Kidney epithelial cell (primary cell): ENCODE measurements at regions not wholly inside any gene's neighbourhood (a gene's known extent, or its start where the extent isn't known, plus 50 kb on each side); places are given as distances from the start of the nearest gene placed in this dataset.

Experiments used
- DNase-seq: peaks from one replicate; pipeline ENCODE4 v3.0.0-alpha.2; 2010; ENCODE audit warnings: low read depth
- H3K27me3 ChIP-seq: 2 replicates; pipeline ENCODE4 v1.6.0; 2011; ENCODE audit warnings: low read length; ENCODE audit not compliant: control insufficient read depth, insufficient read depth
- H3K36me3 ChIP-seq: 2 replicates; pipeline ENCODE4 v1.5.1; 2011; ENCODE audit warnings: low read length; ENCODE audit not compliant: control insufficient read depth, insufficient read depth
- H3K4me3 ChIP-seq: 2 replicates; pipeline ENCODE4 v1.5.1; 2011; ENCODE audit warnings: low read depth, mild to moderate bottlenecking, control low read depth, low read length
- TF ChIP-seq, protein P1 (sequence below): IDR thresholded peaks from 2 replicates; pipeline ENCODE4 v1.5.1; 2011; ENCODE audit warnings: mild to moderate bottlenecking, moderate library complexity, low read length, control low read depth, inconsistent platforms; ENCODE audit not compliant: insufficient read depth, poor library complexity, severe bottlenecking

DNA sequence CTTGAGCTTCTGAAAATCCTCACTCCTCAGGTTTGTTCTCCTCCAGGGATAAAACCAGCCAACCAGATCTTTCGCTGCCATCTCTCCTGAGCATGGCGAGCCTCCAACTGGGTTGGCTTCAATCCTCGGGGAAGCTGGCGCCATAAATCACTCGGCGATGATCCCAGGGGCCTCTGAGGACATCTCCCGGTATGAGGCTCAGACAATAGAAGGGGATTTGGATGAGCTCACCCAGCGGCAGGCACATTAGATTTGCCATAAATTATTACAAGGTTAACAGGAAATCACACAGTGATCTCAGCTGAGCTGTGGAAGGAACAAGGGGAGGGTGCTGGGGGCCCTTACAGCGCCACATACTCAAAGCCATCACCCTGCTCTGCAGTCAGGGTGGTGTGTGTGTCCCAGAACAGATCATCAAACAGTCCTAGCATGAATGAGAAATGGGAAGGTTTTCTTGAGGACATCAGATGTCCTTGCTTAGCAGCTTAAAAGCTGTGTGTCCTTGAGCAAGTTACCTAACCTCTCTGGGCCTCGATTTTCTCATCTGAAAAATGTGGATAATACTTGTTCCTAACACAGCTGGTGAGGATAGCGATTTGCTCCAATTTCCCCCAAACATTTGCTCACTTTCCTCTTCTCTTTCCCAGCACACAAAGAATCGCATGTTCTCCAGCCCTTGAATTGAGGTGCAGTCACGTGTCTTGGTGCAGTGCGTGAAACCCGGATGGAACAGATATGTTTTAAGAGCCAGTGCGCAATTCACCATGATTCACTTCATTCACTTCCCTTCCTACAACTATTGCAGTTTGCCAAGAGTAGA lies 142.8 kb downstream of the SCARB1 start:
- no peak overlapping the region for H3K4me3 ChIP-seq
- TF ChIP-seq, protein P1, sequence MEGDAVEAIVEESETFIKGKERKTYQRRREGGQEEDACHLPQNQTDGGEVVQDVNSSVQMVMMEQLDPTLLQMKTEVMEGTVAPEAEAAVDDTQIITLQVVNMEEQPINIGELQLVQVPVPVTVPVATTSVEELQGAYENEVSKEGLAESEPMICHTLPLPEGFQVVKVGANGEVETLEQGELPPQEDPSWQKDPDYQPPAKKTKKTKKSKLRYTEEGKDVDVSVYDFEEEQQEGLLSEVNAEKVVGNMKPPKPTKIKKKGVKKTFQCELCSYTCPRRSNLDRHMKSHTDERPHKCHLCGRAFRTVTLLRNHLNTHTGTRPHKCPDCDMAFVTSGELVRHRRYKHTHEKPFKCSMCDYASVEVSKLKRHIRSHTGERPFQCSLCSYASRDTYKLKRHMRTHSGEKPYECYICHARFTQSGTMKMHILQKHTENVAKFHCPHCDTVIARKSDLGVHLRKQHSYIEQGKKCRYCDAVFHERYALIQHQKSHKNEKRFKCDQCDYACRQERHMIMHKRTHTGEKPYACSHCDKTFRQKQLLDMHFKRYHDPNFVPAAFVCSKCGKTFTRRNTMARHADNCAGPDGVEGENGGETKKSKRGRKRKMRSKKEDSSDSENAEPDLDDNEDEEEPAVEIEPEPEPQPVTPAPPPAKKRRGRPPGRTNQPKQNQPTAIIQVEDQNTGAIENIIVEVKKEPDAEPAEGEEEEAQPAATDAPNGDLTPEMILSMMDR: no peak
- peak; percentile 80 for DNase-seq

DNA sequence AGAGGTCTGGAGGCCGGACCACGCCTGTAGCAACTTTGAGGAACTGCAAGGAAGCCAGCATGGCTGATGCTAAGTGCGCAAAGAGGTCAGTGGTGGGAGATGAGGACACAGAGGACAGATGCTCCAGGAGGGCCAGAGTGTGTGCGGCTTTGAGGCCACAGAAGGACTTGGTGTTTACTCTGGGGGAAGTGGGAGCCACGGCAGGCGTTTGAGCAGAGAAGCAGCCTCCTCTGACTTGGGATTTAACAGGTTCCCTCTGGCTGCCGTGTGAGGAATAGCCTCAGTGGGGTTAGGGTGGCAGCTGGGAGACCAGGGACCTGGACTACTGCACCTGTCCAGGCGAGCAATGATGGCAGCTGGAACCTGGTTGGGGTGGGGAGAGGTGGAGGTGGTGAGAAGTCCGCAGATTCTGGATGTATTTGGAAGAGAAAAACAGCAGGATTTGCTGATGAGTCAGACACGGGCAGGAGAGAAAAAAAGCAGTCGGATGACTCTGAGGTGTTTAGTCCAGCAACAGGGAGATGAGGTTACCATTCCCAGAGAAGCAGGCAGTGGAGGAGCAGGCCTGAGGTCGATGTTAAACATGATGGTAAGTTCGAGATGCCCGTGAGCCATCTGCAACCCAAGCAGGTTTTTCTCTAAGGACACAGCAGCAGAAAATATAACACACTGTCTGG lies 143.5 kb downstream of the SCARB1 start:
- no peaks in the 10 kb centered on the region for H3K36me3 ChIP-seq
- TF ChIP-seq, protein P1: peak; percentile 69
- DNase-seq: peak; percentile 86
- H3K4me3 ChIP-seq: no peak overlapping the region
- no peaks in the 10 kb centered on the region for H3K27me3 ChIP-seq

More for the DNA sequence above, 142.8 kb downstream of the SCARB1 start:
- Histone ChIP-seq H3K36me3 (no peaks in the 10 kb centered on the region), H3K27me3 (no peaks in the 10 kb centered on the region)

DNA sequence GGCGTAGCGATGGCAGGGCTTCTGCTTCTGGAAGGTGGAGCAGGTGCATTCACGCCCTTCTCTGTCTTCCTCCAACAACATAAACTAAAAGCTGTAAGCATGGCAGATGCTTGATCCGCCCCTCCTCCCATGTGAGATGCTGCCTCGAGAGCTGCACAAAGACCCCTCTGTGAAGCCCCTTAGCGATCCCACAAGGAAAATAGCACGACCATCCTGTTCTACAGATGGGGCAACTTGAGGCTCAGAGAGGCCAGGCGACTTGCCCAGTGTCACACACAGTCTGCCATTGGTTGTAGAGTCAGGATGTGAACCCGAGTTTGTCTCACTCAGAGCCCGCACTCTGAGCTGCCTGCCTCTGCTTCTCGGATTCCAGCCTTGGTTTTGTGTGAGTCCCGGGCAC lies 144.4 kb downstream of the SCARB1 start:
- no peaks in the 10 kb centered on the region for H3K27me3 ChIP-seq
- H3K36me3 ChIP-seq: no peaks in the 10 kb centered on the region
- H3K4me3 ChIP-seq: no peak overlapping the region
- TF ChIP-seq, protein P1: no peak
- no peak for DNase-seq

DNA sequence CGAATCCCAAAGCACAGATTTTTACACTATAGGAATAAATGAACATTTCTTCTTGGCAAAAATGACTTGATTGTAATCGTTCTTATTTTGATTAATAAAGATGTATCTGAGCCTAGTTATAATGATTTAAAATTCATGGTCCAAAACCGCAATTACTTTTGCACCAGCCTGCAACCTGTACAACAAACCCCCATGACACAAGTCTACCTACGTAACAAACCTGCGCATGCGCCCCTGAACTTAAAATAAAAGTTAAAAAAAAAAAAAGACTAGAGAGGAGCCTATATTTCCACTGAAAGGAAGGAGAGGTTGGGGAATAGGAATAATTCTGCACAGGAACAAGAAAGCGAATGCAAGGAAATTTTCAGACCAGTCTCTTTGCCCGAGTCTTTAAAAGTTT lies 145.2 kb downstream of the SCARB1 start:
- no peaks in the 10 kb centered on the region for H3K27me3 ChIP-seq
- H3K4me3 ChIP-seq: no peak overlapping the region

DNA sequence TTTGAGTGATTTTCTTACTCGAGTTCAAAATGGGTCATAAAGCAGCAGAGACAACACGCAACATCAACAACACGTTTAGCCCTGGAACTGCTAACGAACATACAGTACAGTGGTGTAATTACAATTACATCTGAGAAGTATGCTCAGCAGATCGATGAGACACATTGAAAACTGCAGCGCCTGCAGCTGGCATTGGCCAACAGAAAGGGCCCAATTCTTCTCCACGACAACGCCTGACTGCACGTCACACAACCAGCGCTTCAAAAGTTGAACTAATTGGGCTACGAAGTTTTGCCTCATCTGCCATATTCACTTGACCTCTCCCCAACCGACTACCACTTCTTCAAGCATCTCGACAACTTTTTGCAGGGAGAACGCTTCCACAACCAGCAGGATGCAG lies 145.6 kb downstream of the SCARB1 start:
- TF ChIP-seq, protein P1: no peak
- Histone ChIP-seq H3K4me3 (no peak overlapping the region), H3K36me3 (no peaks in the 10 kb centered on the region), H3K27me3 (no peaks in the 10 kb centered on the region)
- DNase-seq: no peak

More for the DNA sequence above, 145.2 kb downstream of the SCARB1 start:
- TF ChIP-seq, protein P1: no peak
- H3K36me3 ChIP-seq: no peaks in the 10 kb centered on the region
- no peak for DNase-seq

DNA sequence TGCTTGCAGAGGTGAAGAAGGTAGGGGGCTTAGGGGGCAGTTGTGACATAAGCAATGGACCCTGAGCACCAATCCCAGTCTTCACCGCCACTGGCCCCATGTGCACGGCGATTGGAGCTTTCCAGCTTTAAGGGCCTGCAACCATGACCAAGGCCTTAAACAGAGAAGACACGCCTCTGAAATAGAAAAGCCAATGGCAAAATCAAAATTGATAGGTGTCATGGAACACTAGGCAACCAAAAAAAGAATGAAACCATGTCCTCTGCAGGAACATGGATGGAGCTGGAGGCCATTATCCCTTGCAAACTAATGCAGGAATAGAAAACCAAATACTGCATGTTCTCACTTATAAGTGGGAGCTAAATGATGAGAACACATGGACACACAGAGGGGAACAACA lies 146.3 kb downstream of the SCARB1 start:
- TF ChIP-seq, protein P1: no peak
- DNase-seq: no peak
- H3K27me3 ChIP-seq: no peaks in the 10 kb centered on the region

More for the DNA sequence above, 146.3 kb downstream of the SCARB1 start:
- H3K4me3 ChIP-seq: no peak overlapping the region
- no peaks in the 10 kb centered on the region for H3K36me3 ChIP-seq
